CD4-positive, alpha-beta T cell treated with Interleukin-15 for 1 hour (primary cell): ENCODE measurements at regions not wholly inside any gene's neighbourhood (a gene's known extent, or its start where the extent isn't known, plus 50 kb on each side); places are given as distances from the start of the nearest gene placed in this dataset.

Experiments used
- DNase-seq: peaks from one replicate; pipeline ENCODE4 v3.0.0-alpha.2; 2020

- peak; percentile 45 for DNase-seq
Observed at GRCh38 chr13:26929971-26930730, 169.6 kb upstream of the GPR12 start.

- DNase-seq, result no peak
Observed at GRCh38 chr13:26927511-26927910, 166.9 kb upstream of the GPR12 start.

- DNase-seq, result no peak
Observed at GRCh38 chr13:26926371-26926770, 165.8 kb upstream of the GPR12 start.

GRCh38 chr13:26923824-26924605 is 163.4 kb upstream of the GPR12 start:
- no peak for DNase-seq

- no peak for DNase-seq
Observed at GRCh38 chr13:26921918-26922317, 161.3 kb upstream of the GPR12 start.

GRCh38 chr13:26920614-26921355 is 160.2 kb upstream of the GPR12 start:
- DNase-seq, result no peak

- no peak for DNase-seq
Observed at GRCh38 chr13:26919732-26920131, 159.1 kb upstream of the GPR12 start.

- DNase-seq, result no peak
Observed at GRCh38 chr13:26919311-26919710, 158.7 kb upstream of the GPR12 start.

GRCh38 chr13:26914624-26915023 is 154.0 kb upstream of the GPR12 start:
- DNase-seq, result no peak

GRCh38 chr13:26914148-26914547 is 153.6 kb upstream of the GPR12 start:
- DNase-seq, result no peak

- DNase-seq, result no peak
Observed at GRCh38 chr13:26910754-26911465, 150.3 kb upstream of the GPR12 start.

- no peak for DNase-seq
Observed at GRCh38 chr13:26909477-26909876, 148.9 kb upstream of the GPR12 start.

GRCh38 chr13:26908126-26908525 is 147.5 kb upstream of the GPR12 start:
- DNase-seq, result no peak

GRCh38 chr13:26899202-26899601 is 138.6 kb upstream of the GPR12 start:
- DNase-seq, result no peak

- no peak for DNase-seq
Observed at GRCh38 chr13:26897706-26898550, 137.3 kb upstream of the GPR12 start.

GRCh38 chr13:26896986-26897668 is 136.5 kb upstream of the GPR12 start:
- no peak for DNase-seq

- DNase-seq, result no peak
Observed at GRCh38 chr13:26895808-26896466, 135.4 kb upstream of the GPR12 start.

GRCh38 chr13:26895081-26895807 is 134.7 kb upstream of the GPR12 start:
- no peak for DNase-seq

- no peak for DNase-seq
Observed at GRCh38 chr13:26888632-26889031, 128.0 kb upstream of the GPR12 start.

GRCh38 chr13:26887594-26887993 is 127.0 kb upstream of the GPR12 start:
- no peak for DNase-seq
